Neural progenitor cell (in vitro differentiated cells): ENCODE measurements at regions not wholly inside any gene's neighbourhood (a gene's known extent, or its start where the extent isn't known, plus 50 kb on each side); places are given as distances from the start of the nearest gene placed in this dataset.

ENCODE experiments used
- DNase-seq: peaks from one replicate; pipeline ENCODE4 v3.0.0-alpha.2; 2016; ENCODE audit warnings: low spot score
- H2AFZ ChIP-seq: fragments of 200-600 bp; sonication (generic); replicated peaks from 2 replicates; pipeline ENCODE4 v1.6.1; 2016; ENCODE audit warnings: antibody characterized with exemption
- H3F3A ChIP-seq: fragments of 200-600 bp; sonication (generic); 2 replicates; pipeline ENCODE4 v1.6.1; 2016; ENCODE audit warnings: antibody characterized with exemption, low read depth
- H3K27ac ChIP-seq: fragments of 200-600 bp; sonication (generic); 2 replicates; pipeline ENCODE4 v1.5.1; 2016; ENCODE audit warnings: mild to moderate bottlenecking
- H3K27me3 ChIP-seq: fragments of 200-600 bp; sonication (generic); 2 replicates; pipeline ENCODE4 v1.6.1; 2016; ENCODE audit warnings: mild to moderate bottlenecking, moderate library complexity
- H3K36me3 ChIP-seq: fragments of 200-600 bp; sonication (generic); 2 replicates; pipeline ENCODE4 v1.5.1; 2016
- H3K4me1 ChIP-seq: fragments of 200-600 bp; sonication (generic); 2 replicates; pipeline ENCODE4 v1.6.1; 2016; ENCODE audit warnings: mixed run types
- H3K4me2 ChIP-seq: fragments of 200-600 bp; sonication (generic); 2 replicates; pipeline ENCODE4 v1.6.1; 2016
- H3K4me3 ChIP-seq: fragments of 200-600 bp; sonication (generic); 2 replicates; pipeline ENCODE4 v1.5.1; 2016
- H3K79me2 ChIP-seq: fragments of 200-600 bp; sonication (generic); 2 replicates; pipeline ENCODE4 v1.6.1; 2016; ENCODE audit warnings: low read depth
- H3K9ac ChIP-seq: fragments of 200-600 bp; sonication (generic); 2 replicates; pipeline ENCODE4 v1.6.1; 2016
- H3K9me3 ChIP-seq: fragments of 200-600 bp; sonication (generic); 2 replicates; pipeline ENCODE4 v1.5.1; 2016; ENCODE audit warnings: low read depth
- H4K20me1 ChIP-seq: fragments of 200-600 bp; sonication (generic); 2 replicates; pipeline ENCODE4 v1.6.1; 2016; ENCODE audit warnings: low read depth
- H3K27ac Mint-ChIP-seq: 3 replicates; pipeline ENCODE4 v1.8.0; 2021; ENCODE audit warnings: mixed read lengths
- H3K27me3 Mint-ChIP-seq: 2 replicates; pipeline ENCODE4 v1.8.0; 2022; ENCODE audit warnings: low read depth, mild to moderate bottlenecking, inconsistent platforms, moderate library complexity, mixed read lengths; ENCODE audit not compliant: insufficient read depth
- H3K36me3 Mint-ChIP-seq: 3 replicates; pipeline ENCODE4 v1.8.0; 2021; ENCODE audit warnings: mixed read lengths
- H3K4me1 Mint-ChIP-seq: 3 replicates; pipeline ENCODE4 v1.8.0; 2021; ENCODE audit warnings: mixed read lengths
- H3K4me3 Mint-ChIP-seq: 3 replicates; pipeline ENCODE4 v1.8.0; 2021; ENCODE audit warnings: mild to moderate bottlenecking, moderate library complexity, mixed read lengths
- H3K9me3 Mint-ChIP-seq: 3 replicates; pipeline ENCODE4 v1.8.0; 2020; ENCODE audit warnings: mixed read lengths
- EZH2 ChIP-seq: fragments of 200-600 bp; sonication (generic); IDR thresholded peaks from 2 replicates; pipeline ENCODE4 v1.6.1; 2017; ENCODE audit warnings: antibody characterized with exemption, mild to moderate bottlenecking, moderate library complexity
- EZH2phosphoT487 ChIP-seq: fragments of 200-600 bp; sonication (generic); IDR thresholded peaks from 2 replicates; pipeline ENCODE4 v1.6.1; 2017; ENCODE audit warnings: antibody characterized with exemption
- TF ChIP-seq, protein P1 (sequence below): fragments of 200-600 bp; sonication (generic); IDR thresholded peaks from 2 replicates; pipeline ENCODE4 v1.5.1; 2017; ENCODE audit warnings: antibody characterized with exemption, mild to moderate bottlenecking

DNA sequence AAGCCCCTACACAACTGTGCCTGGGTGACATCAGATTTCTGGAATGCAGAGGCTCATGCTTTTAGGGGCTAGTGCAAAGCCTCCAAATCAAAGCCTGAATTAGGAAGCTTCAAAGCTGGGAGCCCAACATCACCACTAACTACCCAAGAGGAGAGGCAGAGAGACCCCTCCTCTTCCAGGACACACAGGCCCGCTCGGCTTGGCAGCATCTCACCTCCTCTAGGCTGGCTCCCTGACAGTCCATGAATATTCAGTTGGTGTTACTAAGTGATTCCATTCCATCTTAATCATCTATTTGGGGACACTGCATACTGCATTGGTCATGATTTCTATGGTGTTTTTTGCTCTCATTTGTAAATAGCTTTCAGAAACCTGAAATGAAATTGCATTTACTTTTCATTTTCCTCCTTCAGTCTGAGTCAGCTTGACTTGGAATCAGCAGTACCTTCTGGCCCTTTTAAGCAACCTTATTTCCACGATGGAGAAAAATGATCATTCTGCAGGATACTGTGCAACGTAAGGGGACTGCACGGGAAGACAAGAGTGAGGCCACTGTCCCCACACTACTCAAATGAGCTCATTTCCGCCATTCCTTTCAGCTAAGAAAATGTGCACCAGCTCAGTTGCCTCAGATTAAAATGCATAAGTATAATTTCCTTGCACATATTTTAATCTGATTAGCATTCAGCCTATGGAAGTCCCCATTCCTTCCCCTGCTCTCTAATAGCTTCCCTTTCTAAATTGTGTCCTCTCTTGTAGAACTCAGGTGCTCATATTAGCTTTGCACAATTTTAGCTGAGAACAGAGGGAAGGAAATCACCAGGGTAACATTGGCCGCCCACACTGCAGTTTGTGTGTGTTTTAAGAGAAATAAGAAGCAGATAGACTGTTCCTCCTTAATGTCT is 219.9 kb downstream of the RFC3 start:
- Histone ChIP-seq H3K27me3 (no peaks in the 10 kb centered on the region), H3K9ac (no peak overlapping the region)

DNA sequence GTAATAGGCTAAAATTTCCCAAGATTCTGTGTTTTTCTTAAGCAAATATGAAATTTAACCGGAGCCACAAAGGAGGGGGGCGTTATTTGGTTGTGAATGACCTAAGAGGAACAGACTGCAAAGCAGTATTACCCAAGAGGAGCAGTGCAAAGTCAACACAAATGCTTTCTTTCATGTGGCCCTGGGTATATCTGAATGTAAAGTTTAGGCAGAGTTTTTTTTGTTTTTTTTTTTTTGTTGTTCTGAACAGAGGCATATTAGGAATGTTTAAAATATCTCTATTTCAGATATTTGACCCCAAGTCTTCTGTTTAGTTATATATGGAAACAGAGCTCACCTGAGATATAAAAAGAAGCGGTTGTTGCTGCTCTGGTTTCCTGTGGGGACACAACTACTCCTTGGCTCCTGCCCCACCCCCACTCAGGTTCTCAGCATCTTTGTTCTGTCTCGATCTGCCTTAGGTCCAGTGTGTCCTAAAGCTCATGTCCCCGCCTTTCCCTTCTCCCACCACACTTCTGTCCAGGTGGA is 220.7 kb downstream of the RFC3 start:
- no peaks in the 10 kb centered on the region for H3K27me3 ChIP-seq
- no peaks in the 10 kb centered on the region for H3K36me3 ChIP-seq
- no peaks in the 10 kb centered on the region for H4K20me1 ChIP-seq
- peaks cover 10% of the 10 kb centered on the region for H3K36me3 Mint-ChIP-seq
- DNase-seq, result no peak
- no peaks in the 10 kb centered on the region for H3F3A ChIP-seq
- no peak for TF ChIP-seq EZH2phosphoT487
- TF ChIP-seq, protein P1, sequence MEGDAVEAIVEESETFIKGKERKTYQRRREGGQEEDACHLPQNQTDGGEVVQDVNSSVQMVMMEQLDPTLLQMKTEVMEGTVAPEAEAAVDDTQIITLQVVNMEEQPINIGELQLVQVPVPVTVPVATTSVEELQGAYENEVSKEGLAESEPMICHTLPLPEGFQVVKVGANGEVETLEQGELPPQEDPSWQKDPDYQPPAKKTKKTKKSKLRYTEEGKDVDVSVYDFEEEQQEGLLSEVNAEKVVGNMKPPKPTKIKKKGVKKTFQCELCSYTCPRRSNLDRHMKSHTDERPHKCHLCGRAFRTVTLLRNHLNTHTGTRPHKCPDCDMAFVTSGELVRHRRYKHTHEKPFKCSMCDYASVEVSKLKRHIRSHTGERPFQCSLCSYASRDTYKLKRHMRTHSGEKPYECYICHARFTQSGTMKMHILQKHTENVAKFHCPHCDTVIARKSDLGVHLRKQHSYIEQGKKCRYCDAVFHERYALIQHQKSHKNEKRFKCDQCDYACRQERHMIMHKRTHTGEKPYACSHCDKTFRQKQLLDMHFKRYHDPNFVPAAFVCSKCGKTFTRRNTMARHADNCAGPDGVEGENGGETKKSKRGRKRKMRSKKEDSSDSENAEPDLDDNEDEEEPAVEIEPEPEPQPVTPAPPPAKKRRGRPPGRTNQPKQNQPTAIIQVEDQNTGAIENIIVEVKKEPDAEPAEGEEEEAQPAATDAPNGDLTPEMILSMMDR, result no peak
- TF ChIP-seq EZH2, result no peak
- no peak overlapping the region for H3K27ac ChIP-seq
- H2AFZ ChIP-seq, result no peak overlapping the region
- H3K9ac ChIP-seq, result no peak overlapping the region
- H3K4me2 ChIP-seq, result no peak overlapping the region
- H3K27me3 Mint-ChIP-seq, result peaks cover 2% of the 10 kb centered on the region
- peaks cover 7% of the 10 kb centered on the region for H3K4me1 ChIP-seq
- H3K4me3 Mint-ChIP-seq, result no peak overlapping the region
- H3K27ac Mint-ChIP-seq, result no peak overlapping the region
- no peaks in the 10 kb centered on the region for H3K79me2 ChIP-seq
- no peaks in the 10 kb centered on the region for H3K9me3 ChIP-seq
- H3K4me3 ChIP-seq, result no peak overlapping the region
- H3K4me1 Mint-ChIP-seq, result peaks cover 8% of the 10 kb centered on the region
- H3K9me3 Mint-ChIP-seq, result peaks cover 11% of the 10 kb centered on the region

More for the DNA sequence above, 219.9 kb downstream of the RFC3 start:
- Mint-ChIP-seq H3K4me3 (no peak overlapping the region), H3K9me3 (peaks cover 11% of the 10 kb centered on the region), H3K27ac (no peak overlapping the region), H3K36me3 (peaks cover 10% of the 10 kb centered on the region), H3K4me1 (peaks cover 8% of the 10 kb centered on the region), H3K27me3 (peaks cover 2% of the 10 kb centered on the region)
- H3K4me2 ChIP-seq, result no peak overlapping the region
- no peaks in the 10 kb centered on the region for H3K79me2 ChIP-seq
- H3K9me3 ChIP-seq, result no peaks in the 10 kb centered on the region
- no peak overlapping the region for H2AFZ ChIP-seq
- peaks cover 7% of the 10 kb centered on the region for H3K4me1 ChIP-seq
- H3K36me3 ChIP-seq, result no peaks in the 10 kb centered on the region
- TF ChIP-seq EZH2phosphoT487, result no peak
- TF ChIP-seq, protein P1, result no peak
- no peak for TF ChIP-seq EZH2
- peak; percentile 32 for DNase-seq
- no peaks in the 10 kb centered on the region for H4K20me1 ChIP-seq
- no peaks in the 10 kb centered on the region for H3F3A ChIP-seq
- H3K4me3 ChIP-seq, result no peak overlapping the region
- H3K27ac ChIP-seq, result no peak overlapping the region

DNA sequence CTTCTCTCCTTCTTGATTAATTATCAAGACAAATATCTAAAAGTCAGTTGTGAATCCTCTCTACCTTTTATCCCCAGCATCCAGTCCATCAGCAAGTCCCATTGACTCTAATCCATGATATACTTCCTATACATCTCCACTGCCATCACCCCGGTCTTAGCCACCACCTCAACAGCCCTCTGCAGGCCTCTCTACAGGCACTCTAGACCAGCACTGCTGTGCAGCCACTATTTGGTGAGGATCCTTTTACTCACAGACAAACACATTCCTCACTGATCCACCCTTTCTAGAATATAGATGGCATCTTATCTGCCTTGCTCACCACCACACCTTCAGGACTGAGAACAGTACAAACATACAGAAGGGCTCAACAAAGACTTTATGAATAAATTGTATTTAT is 221.7 kb downstream of the RFC3 start:
- H3K79me2 ChIP-seq, result no peaks in the 10 kb centered on the region
- no peak overlapping the region for H2AFZ ChIP-seq
- no peaks in the 10 kb centered on the region for H4K20me1 ChIP-seq
- H3K4me2 ChIP-seq, result no peak overlapping the region
- Mint-ChIP-seq H3K4me3 (no peak overlapping the region), H3K9me3 (peaks cover 11% of the 10 kb centered on the region), H3K27me3 (peaks cover 2% of the 10 kb centered on the region), H3K4me1 (peaks cover 8% of the 10 kb centered on the region), H3K27ac (no peak overlapping the region), H3K36me3 (peaks cover 9% of the 10 kb centered on the region)
- H3K27ac ChIP-seq, result no peak overlapping the region
- H3F3A ChIP-seq, result no peaks in the 10 kb centered on the region
- H3K27me3 ChIP-seq, result no peaks in the 10 kb centered on the region
- peaks cover 7% of the 10 kb centered on the region for H3K4me1 ChIP-seq
- no peak for DNase-seq
- H3K9ac ChIP-seq, result no peak overlapping the region
- no peak overlapping the region for H3K4me3 ChIP-seq
- H3K36me3 ChIP-seq, result no peaks in the 10 kb centered on the region
- TF ChIP-seq, protein P1, result no peak
- TF ChIP-seq EZH2 (no peak), EZH2phosphoT487 (no peak)
- no peaks in the 10 kb centered on the region for H3K9me3 ChIP-seq
